ENCODE measurements at regions not wholly inside any gene's neighbourhood (a gene's known extent, or its start where the extent isn't known, plus 50 kb on each side); places are given as distances from the start of the nearest gene placed in this dataset.

GRCh38 chr7:156104501-156105336 is 292.5 kb upstream of the SHH start:
- H3K23ac ChIP-seq (ENCODE audit: low read length in 2 of 2): no peak overlapping the region
- no peaks in the 10 kb centered on the region for H3K27me3 ChIP-seq (ENCODE audit: control insufficient read depth in 1 of 2, insufficient read depth in 1 of 2, low read length in 2 of 2)
- no peaks in the 10 kb centered on the region for H3K79me1 ChIP-seq (replicated peaks; ENCODE audit: low read length, poor library complexity, severe bottlenecking)
- no peak overlapping the region for H2BK12ac ChIP-seq (ENCODE audit: low read length in 2 of 2)
- no peak overlapping the region for H3K4me3 ChIP-seq (ENCODE audit: insufficient read depth in 1 of 2, low read depth in 1 of 2, low read length in 2 of 2)
- no peak overlapping the region for H3K27ac ChIP-seq (ENCODE audit: low read length, poor library complexity, severe bottlenecking)
- no peak overlapping the region for H3K9ac ChIP-seq (ENCODE audit: low read length)
- H3K18ac ChIP-seq (ENCODE audit: low read depth in 1 of 2, low read length in 2 of 2): no peak overlapping the region
- DNase-seq: no peak
- WGBS: 88% methylated on average over 39 of the region's 39 CpGs
- no peak overlapping the region for H3K4ac ChIP-seq (ENCODE audit: low read depth in 1 of 2, low read length in 2 of 2)
- no peak overlapping the region for H2BK120ac ChIP-seq (ENCODE audit: low read depth, low read length)
- no peak overlapping the region for H2AFZ ChIP-seq (ENCODE audit: low read depth, low read length)
- H4K8ac ChIP-seq (ENCODE audit: low read length): no peak overlapping the region
- H2BK15ac ChIP-seq (ENCODE audit: low read depth, poor library complexity, severe bottlenecking): no peak overlapping the region
- no peak overlapping the region for H3K14ac ChIP-seq (ENCODE audit: low read length in 2 of 2)
- H3K4me1 ChIP-seq (ENCODE audit: control insufficient read depth, insufficient read depth, low read depth, low read length): no peaks in the 10 kb centered on the region
- no peaks in the 10 kb centered on the region for H3K36me3 ChIP-seq (ENCODE audit: control insufficient read depth in 1 of 2, insufficient read depth in 2 of 2, low read depth in 1 of 2, low read length in 2 of 2)
- H2BK5ac ChIP-seq (ENCODE audit: low read depth, low read length, poor library complexity, severe bottlenecking): no peak overlapping the region
- no peak overlapping the region for H2AK5ac ChIP-seq (ENCODE audit: low read length, severe bottlenecking)
- no peak overlapping the region for H3K4me2 ChIP-seq (ENCODE audit: low read length, poor library complexity, severe bottlenecking)
- peaks cover 3% of the 10 kb centered on the region for H3K9me3 ChIP-seq (ENCODE audit: control insufficient read depth, low read length)
- H4K91ac ChIP-seq (ENCODE audit: low read length): no peak overlapping the region

- Histone ChIP-seq H3K79me1 (replicated peaks; ENCODE audit: low read length, poor library complexity, severe bottlenecking) (no peaks in the 10 kb centered on the region), H3K14ac (ENCODE audit: low read length in 2 of 2) (no peak overlapping the region), H3K18ac (ENCODE audit: low read depth in 1 of 2, low read length in 2 of 2) (no peak overlapping the region), H3K4me1 (ENCODE audit: control insufficient read depth, insufficient read depth, low read depth, low read length) (no peaks in the 10 kb centered on the region), H3K36me3 (ENCODE audit: control insufficient read depth in 1 of 2, insufficient read depth in 2 of 2, low read depth in 1 of 2, low read length in 2 of 2) (no peaks in the 10 kb centered on the region), H2AFZ (ENCODE audit: low read depth, low read length) (no peak overlapping the region), H3K4ac (ENCODE audit: low read depth in 1 of 2, low read length in 2 of 2) (no peak overlapping the region), H3K27ac (ENCODE audit: low read length, poor library complexity, severe bottlenecking) (no peak overlapping the region), H2BK5ac (ENCODE audit: low read depth, low read length, poor library complexity, severe bottlenecking) (no peak overlapping the region), H2BK15ac (ENCODE audit: low read depth, poor library complexity, severe bottlenecking) (no peak overlapping the region), H2AK5ac (ENCODE audit: low read length, severe bottlenecking) (no peak overlapping the region), H2BK120ac (ENCODE audit: low read depth, low read length) (no peak overlapping the region), H3K23ac (ENCODE audit: low read length in 2 of 2) (no peak overlapping the region), H4K91ac (ENCODE audit: low read length) (no peak overlapping the region), H3K27me3 (ENCODE audit: control insufficient read depth in 1 of 2, insufficient read depth in 1 of 2, low read length in 2 of 2) (no peaks in the 10 kb centered on the region), H2BK12ac (ENCODE audit: low read length in 2 of 2) (no peak overlapping the region), H3K9ac (ENCODE audit: low read length) (no peak overlapping the region), H3K4me2 (ENCODE audit: low read length, poor library complexity, severe bottlenecking) (no peak overlapping the region), H4K8ac (ENCODE audit: low read length) (no peak overlapping the region), H3K9me3 (ENCODE audit: control insufficient read depth, low read length) (peaks cover 3% of the 10 kb centered on the region), H3K4me3 (ENCODE audit: insufficient read depth in 1 of 2, low read depth in 1 of 2, low read length in 2 of 2) (no peak overlapping the region)
- no peak for DNase-seq
- 75% methylated on average over 1 of the region's 1 CpG for WGBS
Observed at GRCh38 chr7:156102267-156102666, 290.0 kb upstream of the SHH start.

- DNase-seq: no peak
- no peak overlapping the region for H3K4ac ChIP-seq (ENCODE audit: low read depth in 1 of 2, low read length in 2 of 2)
- H2BK15ac ChIP-seq (ENCODE audit: low read depth, poor library complexity, severe bottlenecking): no peak overlapping the region
- H3K79me1 ChIP-seq (replicated peaks; ENCODE audit: low read length, poor library complexity, severe bottlenecking): no peaks in the 10 kb centered on the region
- no peak overlapping the region for H3K4me3 ChIP-seq (ENCODE audit: insufficient read depth in 1 of 2, low read depth in 1 of 2, low read length in 2 of 2)
- no peak overlapping the region for H2BK12ac ChIP-seq (ENCODE audit: low read length in 2 of 2)
- H3K14ac ChIP-seq (ENCODE audit: low read length in 2 of 2): no peak overlapping the region
- no peaks in the 10 kb centered on the region for H3K9me3 ChIP-seq (ENCODE audit: control insufficient read depth, low read length)
- H2BK5ac ChIP-seq (ENCODE audit: low read depth, low read length, poor library complexity, severe bottlenecking): no peak overlapping the region
- H3K4me2 ChIP-seq (ENCODE audit: low read length, poor library complexity, severe bottlenecking): no peak overlapping the region
- no peaks in the 10 kb centered on the region for H3K36me3 ChIP-seq (ENCODE audit: control insufficient read depth in 1 of 2, insufficient read depth in 2 of 2, low read depth in 1 of 2, low read length in 2 of 2)
- no peak overlapping the region for H2AK5ac ChIP-seq (ENCODE audit: low read length, severe bottlenecking)
- no peak overlapping the region for H2AFZ ChIP-seq (ENCODE audit: low read depth, low read length)
- peak overlapping the region; percentile 43 for H4K91ac ChIP-seq (ENCODE audit: low read length)
- no peak overlapping the region for H2BK120ac ChIP-seq (ENCODE audit: low read depth, low read length)
- no peaks in the 10 kb centered on the region for H3K27me3 ChIP-seq (ENCODE audit: control insufficient read depth in 1 of 2, insufficient read depth in 1 of 2, low read length in 2 of 2)
- H3K18ac ChIP-seq (ENCODE audit: low read depth in 1 of 2, low read length in 2 of 2): no peak overlapping the region
- H3K23ac ChIP-seq (ENCODE audit: low read length in 2 of 2): no peak overlapping the region
- H3K27ac ChIP-seq (ENCODE audit: low read length, poor library complexity, severe bottlenecking): no peak overlapping the region
- WGBS: 95% methylated on average over 6 of the region's 6 CpGs
- H4K8ac ChIP-seq (ENCODE audit: low read length): no peak overlapping the region
- H3K4me1 ChIP-seq (ENCODE audit: control insufficient read depth, insufficient read depth, low read depth, low read length): no peaks in the 10 kb centered on the region
- H3K9ac ChIP-seq (ENCODE audit: low read length): no peak overlapping the region
Observed at GRCh38 chr7:156101355-156101754, 289.1 kb upstream of the SHH start.

- no peak overlapping the region for H4K91ac ChIP-seq (ENCODE audit: low read length)
- 94% methylated on average over 6 of the region's 6 CpGs for WGBS
Observed at GRCh38 chr7:156100086-156100485, 287.8 kb upstream of the SHH start.

More at GRCh38 chr7:156100086-156100485, 287.8 kb upstream of the SHH start:
- Histone ChIP-seq H4K8ac (ENCODE audit: low read length) (no peak overlapping the region), H3K9me3 (ENCODE audit: control insufficient read depth, low read length) (no peaks in the 10 kb centered on the region), H2AK5ac (ENCODE audit: low read length, severe bottlenecking) (no peak overlapping the region), H2BK120ac (ENCODE audit: low read depth, low read length) (no peak overlapping the region), H3K36me3 (ENCODE audit: control insufficient read depth in 1 of 2, insufficient read depth in 2 of 2, low read depth in 1 of 2, low read length in 2 of 2) (no peaks in the 10 kb centered on the region), H3K27me3 (ENCODE audit: control insufficient read depth in 1 of 2, insufficient read depth in 1 of 2, low read length in 2 of 2) (no peaks in the 10 kb centered on the region), H3K23ac (ENCODE audit: low read length in 2 of 2) (no peak overlapping the region), H3K4ac (ENCODE audit: low read depth in 1 of 2, low read length in 2 of 2) (no peak overlapping the region), H3K14ac (ENCODE audit: low read length in 2 of 2) (no peak overlapping the region), H3K9ac (ENCODE audit: low read length) (no peak overlapping the region), H3K18ac (ENCODE audit: low read depth in 1 of 2, low read length in 2 of 2) (no peak overlapping the region), H2AFZ (ENCODE audit: low read depth, low read length) (no peak overlapping the region), H2BK12ac (ENCODE audit: low read length in 2 of 2) (no peak overlapping the region), H2BK5ac (ENCODE audit: low read depth, low read length, poor library complexity, severe bottlenecking) (no peak overlapping the region), H3K4me2 (ENCODE audit: low read length, poor library complexity, severe bottlenecking) (no peak overlapping the region), H2BK15ac (ENCODE audit: low read depth, poor library complexity, severe bottlenecking) (no peak overlapping the region), H3K4me3 (ENCODE audit: insufficient read depth in 1 of 2, low read depth in 1 of 2, low read length in 2 of 2) (no peak overlapping the region), H3K27ac (ENCODE audit: low read length, poor library complexity, severe bottlenecking) (no peak overlapping the region), H3K4me1 (ENCODE audit: control insufficient read depth, insufficient read depth, low read depth, low read length) (no peaks in the 10 kb centered on the region), H3K79me1 (replicated peaks; ENCODE audit: low read length, poor library complexity, severe bottlenecking) (no peaks in the 10 kb centered on the region)
- DNase-seq: no peak

Data from mesenchymal stem cell (in vitro differentiated cells and primary cell).